DMS79 (cell line): ENCODE measurements at regions not wholly inside any gene's neighbourhood (a gene's known extent, or its start where the extent isn't known, plus 50 kb on each side); places are given as distances from the start of the nearest gene placed in this dataset.

Source experiments
- DNase-seq: peaks from one replicate; lab custom pipeline; 2025; lab: John Stamatoyannopoulos, UW

DNA sequence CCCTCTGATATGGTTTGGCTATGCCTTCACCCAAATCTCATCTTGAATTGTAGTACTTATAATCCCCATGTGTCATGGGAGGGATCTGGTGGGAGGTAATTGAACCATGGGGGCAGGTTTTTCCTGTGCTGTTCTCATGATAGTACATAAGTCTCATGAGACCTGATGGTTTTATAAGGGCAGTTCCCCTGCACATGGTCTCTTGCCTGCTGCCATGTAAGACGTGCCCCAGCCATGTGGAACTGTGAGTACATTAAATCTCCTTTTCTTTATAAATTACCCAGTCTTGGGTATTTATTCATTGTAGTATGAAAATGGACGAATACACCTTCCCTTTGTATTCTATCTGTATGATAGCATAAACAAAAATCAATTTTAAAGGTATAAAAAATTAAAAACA lies 333.4 kb upstream of the FBXO33 start:
- no peak for DNase-seq

DNA sequence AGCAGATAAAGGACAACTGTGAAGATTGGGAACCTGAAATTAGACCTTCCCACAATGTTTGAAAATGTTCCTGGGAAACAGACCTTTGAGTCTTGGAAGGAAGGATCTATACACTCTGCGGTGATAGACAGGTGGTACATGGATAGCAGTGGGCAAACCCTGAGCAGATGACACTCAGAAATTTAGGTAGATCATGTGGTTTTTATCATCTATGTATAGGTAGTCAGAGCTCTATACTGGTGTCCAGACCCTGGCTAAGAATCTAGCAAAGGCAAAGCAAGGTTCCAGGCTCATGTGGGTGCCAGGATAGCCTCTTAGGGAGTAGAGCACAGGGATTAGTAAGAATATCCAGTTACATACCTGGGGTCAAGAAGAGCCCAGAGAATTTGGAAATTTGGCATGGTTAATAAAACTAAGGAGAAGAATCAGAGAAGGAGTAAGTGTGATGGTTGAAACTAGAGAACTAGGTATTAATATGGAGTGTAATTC lies 331.2 kb upstream of the FBXO33 start:
- DNase-seq = no peak

DNA sequence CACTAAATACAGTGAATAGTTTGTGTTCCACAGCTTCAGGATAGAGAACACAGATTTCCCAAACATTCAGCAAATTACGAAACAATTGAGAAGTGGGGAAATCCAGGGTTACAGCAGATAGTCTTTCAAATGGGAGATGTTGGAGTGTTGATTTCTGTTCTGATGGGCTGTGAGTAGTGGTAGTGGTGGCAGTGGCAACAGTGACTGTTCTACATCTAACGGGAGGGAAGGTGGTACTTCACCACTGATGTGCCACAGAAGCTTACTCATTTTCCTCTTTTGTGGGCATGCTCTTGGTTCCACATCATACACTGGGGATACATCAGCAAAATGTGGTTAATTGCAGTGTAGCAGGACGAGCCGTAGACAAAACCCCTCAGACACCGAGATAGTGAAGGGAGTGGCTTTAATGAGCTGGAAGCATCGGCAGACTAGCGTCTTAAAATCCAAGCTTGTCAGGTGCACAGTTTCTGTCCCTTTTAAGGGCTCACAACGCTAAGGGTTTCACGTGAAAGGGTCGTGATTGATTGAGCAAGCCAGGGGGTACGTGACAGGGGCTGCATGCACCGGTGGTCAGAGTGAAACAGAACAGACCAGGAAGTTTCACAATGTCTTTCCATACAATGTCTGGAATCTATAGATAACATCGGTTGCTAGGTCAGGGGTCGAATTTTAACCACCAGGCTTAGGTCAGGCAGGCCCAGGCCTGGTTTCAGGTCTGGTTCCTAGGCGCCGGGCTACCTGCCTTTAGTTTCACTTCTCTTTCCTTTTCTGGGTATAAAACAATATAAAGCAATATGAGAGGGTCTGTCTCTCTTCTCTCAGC lies 330.6 kb upstream of the FBXO33 start:
- no peak for DNase-seq

DNA sequence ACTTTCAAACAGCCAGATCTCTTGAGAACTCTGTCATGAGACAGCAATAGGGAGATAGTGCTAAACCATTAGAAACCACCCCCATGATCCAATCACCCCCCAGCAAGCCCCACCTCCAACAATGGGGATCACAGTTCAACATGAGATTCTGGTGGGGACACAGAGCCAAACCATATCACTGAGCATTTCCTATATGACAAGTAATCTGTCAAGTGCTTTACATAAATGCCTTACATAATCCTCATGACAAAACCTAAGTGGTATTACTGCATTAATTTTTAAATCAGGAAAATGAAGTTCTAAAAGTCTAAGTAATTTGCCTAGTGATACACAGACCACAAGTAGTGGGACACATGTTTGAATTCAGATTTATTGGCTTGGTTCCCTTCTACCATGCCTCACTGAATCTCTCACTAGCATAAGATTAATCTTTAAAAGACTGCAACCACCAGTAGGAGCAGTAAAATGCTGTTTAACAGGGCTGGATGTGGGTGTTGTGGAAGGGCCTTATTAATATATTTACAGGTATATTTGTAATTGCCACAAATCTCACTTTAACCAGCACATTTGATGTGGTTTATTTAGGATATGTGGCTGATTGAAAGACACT lies 323.1 kb upstream of the FBXO33 start:
- peak; percentile 2 for DNase-seq

DNA sequence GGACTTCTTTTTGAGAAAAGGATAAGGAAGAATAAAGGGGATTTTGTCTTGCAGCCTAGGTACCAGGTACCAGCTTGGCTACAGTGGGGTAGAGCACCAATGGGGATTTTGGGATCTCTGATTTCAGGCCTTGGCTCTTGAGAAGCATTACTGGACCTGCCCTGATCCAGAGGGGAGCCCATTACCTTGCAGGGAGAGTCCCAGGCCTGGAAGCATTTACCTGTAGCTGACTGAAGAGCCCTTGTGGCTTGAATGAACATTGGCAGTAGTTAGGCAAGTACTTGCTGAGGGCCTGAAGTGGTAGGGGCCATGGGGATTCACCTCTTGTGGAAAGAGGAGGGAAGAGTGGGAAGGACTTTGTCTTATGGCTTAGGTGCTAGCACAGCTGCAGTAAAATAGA lies 308.2 kb upstream of the FBXO33 start:
- DNase-seq = peak; percentile 19

DNA sequence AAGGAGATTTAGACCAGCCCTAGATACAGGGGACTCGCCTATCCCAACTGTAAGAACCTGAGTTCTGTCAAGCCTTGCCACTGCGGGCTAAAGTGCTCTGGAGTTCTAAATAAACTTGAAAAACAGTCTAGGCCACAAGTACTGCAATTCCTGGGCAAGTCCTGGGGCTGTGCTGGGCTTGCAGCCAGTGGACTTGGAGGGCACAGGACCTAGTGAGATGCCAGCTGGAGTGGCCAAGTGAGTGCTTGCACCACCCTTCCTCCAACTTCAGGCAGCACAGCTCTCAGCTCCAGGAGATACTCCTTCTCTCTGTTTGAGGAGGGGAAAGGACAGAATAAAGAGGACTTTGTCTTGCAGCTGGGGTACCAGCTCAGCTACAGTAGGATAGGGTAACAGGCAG lies 307.6 kb upstream of the FBXO33 start:
- DNase-seq = no peak

DNA sequence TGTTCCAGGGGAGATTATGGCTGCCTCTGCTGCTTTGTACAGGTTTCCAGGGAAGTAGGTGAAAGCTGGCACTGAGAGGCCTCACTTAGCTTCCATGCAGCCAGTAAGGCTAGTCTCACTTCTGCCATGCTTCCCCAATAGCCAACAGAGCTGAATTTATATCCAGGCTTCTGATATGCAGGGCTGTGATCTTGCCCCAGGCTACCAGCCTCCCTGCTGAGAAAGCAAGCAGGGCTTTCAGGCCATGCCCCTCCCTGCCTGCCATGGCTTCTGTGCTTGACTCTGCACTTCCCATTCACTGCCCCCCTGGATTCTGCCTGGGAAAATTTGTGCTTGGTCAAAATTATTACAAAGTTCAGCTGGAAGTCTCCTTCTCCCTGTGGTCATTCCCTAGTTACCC lies 302.1 kb upstream of the FBXO33 start:
- DNase-seq = no peak

DNA sequence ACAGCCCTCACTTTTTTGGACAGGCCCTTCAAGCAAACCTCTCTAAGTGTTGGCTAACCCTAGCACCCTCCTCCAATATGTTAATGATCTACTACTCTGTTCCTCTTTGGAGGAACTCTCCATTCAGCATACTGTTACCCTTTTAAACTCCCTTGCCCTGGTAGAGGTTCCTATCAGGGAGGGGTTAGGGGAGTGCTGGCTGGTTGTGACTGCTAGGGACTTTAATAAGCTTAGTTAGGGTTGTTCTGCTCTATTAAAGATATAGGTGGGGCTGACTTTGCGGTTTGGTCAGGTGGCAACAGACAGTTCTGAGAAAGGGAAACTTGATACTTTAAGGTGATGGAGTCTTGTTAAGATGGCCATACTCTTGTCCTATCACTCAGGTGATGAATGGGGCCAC lies 301.5 kb upstream of the FBXO33 start:
- DNase-seq = no peak

DNA sequence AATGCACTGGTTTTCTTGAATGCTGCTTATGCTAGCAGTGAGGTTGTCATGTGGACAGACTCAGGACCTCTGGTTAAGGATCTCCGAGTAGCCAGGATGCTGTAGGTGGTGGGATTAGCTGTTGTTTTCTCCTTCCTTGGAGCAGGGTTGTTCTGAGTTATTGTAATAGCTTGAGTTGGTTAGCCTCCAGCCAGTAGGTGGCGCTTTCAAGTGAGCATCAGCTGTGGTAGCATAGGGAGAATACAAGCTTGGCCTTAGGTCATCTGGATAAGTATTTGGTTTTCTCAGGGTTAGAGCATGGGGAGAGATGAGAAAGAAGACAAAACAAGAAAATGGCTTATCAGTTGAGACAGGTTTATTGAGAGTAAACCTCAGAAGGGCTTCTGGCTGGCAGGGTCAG lies 299.7 kb upstream of the FBXO33 start:
- DNase-seq = no peak

DNA sequence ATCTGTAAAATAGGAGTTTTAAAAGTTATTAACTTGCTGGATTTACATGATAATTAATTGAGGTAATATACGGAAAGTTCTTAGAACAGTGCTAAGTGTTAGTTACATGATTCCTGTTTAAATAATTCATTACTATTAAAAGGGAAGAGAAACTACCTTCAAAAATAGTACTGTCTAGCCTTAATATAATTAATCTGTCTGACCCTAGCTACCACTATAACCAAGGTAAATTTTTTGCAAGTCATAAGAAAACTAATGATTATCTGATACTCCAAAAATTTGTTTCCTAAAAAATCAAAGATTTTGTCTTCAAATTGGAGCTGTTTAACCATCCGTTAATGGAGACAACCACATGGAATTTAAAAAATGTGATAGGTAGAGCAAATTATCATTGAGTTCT lies 294.3 kb upstream of the FBXO33 start:
- DNase-seq = no peak

DNA sequence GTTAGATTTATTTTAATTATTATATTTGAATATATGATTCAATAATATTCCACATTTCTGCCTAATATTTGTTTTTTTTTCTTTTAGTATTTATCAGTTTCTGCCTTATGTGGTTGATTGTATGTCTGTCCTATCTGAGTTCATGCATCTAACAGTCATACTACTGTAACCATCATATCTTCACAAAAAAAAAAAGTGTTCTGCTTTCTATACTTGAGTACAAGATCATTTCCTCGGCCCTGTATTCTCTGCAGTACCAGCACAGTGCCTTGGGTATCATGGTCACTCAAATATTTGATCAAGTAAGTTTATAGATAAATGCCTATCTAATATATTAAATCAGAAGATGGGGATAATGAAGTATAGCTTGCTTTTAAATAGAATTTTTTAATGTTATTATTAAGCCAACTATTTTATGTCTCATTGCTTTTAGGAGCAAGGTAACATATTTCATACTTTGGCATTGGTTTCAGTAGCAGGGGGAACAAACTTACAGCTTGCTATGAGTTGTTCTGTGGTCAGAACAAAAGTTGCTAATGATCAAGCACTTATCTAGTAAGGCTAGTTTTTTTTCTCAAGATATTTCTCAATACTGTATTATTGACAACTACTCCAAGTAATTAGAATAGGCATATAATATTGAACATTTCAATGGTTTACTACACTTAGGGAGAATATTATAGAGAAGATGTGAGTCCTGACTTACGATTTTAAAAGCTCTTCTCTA lies 290.5 kb upstream of the FBXO33 start:
- DNase-seq = no peak

DNA sequence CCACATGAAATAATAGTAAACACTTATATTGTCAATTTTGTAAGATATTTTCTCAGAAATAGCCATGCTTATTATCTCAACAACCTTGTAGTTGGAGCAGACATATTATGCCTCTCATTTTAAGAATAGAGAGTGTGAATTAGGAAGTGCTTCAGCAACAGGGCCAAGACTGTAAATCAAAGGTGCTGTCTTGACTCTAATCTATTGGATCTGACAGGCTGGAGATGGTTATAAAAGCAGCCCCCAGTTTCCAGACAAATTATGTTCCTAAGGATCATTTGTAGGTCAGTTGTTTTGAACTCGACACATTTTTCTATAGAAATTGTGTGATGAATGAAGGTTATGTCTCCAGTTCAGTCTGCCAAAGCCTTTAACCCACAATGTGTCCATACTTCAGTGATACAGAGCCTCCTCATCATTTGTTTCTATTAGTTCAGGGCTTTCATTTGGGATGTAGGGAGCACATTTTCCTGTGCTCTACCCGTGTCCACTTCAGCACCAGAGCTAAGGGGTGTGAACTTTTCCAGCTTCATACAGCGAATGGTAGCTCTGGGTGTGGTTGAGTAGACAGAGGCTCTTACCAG lies 284.8 kb upstream of the FBXO33 start:
- DNase-seq = no peak

DNA sequence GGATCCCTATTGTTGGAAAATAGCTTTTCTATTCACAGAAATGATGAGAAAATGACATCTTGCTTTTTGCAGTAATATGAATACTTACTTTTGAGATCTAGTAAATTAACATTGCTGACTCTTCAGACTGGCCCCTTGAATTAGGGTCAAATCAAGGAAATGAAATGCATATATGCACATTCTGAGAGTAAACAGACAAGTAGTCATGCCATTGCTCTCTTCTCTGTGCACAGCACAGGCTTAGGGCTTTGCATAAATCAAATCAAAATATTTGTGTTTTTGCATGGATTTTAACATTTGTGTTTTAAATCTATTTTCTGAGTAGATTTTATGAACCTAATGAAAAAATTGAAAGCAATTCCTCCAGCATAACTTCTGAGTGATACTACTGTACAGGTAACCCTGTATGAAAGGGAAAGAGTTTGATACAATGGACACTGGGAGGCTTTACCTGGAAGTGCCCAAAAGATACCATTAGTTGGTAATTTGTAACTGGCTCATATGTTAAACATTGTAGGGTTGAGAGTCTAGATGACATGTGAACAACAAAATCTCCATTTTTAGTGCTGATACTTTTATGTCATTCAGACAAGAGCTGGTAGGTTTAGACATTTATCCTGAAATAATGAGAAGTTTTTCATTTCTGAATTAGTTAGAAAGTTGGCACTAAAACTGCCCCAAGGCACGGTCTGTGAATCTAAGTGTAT lies 280.2 kb upstream of the FBXO33 start:
- DNase-seq = no peak

DNA sequence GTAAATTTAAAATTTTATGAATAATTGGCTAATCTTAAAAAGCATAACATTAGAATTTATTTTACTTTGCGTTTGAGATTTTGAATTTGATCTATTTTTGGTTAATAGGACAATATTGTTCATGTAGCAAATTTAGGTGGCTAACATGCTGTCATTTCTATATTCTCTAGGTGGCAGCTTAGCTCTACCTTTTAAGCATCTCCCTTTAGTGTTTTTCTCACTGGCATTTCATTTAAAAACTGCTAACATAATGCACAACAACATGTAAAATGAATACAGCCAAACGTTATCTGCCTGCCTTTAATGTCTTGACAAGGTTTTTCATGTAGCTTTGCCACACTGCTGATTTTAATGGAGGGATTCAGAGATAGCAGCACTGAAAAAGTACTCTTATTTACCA lies 272.4 kb upstream of the FBXO33 start:
- DNase-seq = no peak

DNA sequence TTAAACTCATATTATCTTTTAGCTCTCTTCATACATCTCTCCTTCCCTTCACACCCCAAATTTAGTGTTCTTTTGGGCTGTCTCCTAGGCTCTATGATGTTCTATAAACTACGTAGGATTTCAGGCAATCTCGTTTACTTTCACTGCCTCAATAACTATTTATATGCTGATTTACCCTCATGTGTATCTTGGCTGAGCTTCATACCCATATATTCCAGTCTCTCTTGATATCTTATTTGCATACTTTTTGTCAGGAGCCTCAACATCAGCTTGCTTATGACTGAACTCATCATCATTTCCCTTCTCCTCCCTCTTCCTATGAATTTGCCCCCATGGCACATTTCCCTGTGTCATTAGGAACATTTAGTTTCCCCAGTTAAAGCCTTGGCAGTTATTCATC lies 262.1 kb upstream of the FBXO33 start:
- DNase-seq = no peak

DNA sequence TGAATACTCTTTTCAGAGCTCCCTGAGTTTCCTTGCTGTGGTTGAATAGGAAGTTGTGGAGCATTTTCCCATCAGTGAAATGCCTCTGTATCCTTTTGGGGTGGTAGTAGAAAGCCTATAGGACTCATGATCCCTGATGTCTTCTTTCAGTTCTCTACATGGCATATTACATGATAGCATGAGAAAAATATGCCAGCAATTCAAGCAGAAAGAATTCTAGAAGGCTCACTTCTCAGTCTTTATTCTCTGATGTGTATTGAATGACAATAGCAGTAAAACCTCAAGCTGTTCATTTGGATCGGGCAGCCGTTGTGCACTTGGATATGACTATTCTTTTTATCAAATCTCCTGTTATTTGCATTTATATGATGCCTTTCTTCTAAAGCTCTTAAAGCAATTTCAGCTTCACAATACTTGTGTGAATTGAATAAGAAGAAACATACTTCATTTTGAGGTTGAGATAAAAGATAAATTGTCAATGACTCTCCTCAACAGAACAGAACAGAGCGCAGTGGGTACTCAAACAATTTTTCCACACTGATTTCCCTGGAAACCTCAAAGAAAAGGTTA lies 251.5 kb upstream of the FBXO33 start:
- no peak for DNase-seq

DNA sequence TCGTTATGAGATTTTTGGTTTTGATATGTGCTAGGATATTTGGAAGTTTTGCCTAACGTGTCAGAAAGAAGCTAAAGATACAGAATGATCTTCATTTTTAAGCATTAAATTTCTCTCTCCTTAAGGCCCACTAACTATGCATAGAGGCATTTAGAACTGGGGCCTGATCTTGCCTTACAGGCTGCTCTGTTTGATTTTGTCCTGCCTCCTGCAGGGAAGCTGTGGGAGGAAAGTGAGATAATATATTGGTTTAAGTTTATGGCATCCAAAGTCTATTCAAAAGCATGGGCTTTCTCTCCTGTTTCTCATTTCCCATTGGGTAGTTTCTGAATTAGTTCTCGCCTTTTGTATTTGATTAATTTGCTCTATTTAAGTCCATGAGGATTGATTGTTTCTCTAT lies 250.3 kb upstream of the FBXO33 start:
- DNase-seq = no peak

DNA sequence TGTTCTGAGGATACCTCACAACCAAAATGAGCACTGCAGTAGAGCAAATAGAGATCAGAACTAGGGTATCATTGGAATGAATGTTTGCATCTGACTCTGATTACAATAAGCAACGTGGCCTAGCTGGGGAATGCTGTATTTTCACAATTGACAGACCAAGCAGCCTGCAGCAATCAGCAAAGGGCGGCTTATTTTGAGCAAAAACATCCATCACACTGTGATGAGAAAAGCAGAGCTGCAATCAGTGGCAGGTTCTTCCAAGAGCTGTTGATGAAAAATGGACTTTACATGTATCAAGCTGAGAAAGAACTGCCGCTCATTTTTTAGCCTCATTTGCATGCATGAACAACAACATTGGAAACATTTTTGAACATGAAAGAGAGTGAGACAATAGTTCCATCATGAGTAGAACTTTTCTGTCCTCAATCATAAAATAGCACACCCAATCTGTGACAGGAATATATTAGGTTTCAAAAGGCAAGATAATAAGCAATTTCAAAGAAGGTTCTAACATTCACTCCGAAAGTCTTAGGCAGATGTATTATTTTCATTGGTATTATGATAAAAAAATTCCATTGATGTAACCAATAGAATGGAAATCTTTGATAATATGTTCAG lies 249.7 kb upstream of the FBXO33 start:
- DNase-seq = no peak

DNA sequence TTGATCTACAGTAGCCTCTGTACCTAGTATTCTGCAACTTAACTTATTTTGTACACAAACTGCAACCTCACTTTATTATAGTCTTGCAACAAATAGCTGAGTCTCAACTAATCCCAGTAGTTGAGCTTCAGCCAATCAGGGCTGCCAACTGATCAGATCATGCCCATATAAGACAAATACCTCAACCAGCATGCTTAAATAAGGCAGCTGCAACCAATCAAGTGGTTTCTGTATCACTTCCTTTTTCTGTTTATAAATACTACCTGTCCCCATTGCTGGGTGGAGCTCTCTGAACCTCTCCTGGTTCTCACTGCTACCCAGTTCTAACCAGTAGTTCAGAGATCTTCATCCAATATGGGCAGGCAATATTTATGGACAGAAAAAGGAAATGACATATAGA lies 248.5 kb upstream of the FBXO33 start:
- DNase-seq = no peak

DNA sequence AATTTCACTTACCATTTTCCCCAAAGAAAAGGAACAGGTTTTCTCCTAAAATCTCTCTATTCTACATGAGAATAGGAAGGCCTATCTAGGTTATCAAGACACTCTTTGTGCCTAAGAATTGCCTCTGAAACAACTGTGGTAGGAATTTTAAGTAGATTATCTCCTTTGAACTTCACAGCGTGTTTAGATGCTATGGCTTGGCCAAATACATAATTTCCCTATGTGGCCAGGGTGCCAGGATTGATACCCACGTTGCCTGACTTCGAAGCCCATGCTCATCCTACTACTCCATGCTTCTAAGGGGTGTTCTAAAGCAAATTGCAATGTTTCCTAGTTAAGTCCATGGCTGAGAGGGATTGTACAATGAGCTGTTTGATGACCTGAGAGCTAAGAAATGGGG lies 241.5 kb upstream of the FBXO33 start:
- no peak for DNase-seq

DNA sequence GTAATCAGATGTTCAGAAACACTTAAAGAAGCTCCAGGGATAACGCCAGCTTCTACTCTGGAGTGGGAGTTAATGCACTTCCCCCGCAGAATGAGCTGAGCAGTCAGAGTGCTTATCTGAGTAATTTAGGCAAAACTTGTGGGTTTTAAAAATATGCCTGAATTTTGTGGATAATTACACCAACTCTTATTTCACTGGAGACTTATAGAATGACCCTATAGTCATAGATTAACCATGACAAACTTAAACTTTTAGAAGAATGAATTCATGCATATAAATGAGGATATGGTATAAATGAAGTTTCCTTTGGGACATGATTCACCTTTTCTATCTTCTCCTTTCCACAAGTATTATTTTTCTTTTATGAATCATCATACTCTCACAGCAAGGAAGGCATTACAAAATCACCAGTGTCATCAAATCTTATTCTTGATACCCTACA lies 241.1 kb upstream of the FBXO33 start:
- DNase-seq = no peak
